T-helper 9 cell (primary cell): ENCODE measurements at regions not wholly inside any gene's neighbourhood (a gene's known extent, or its start where the extent isn't known, plus 50 kb on each side); places are given as distances from the start of the nearest gene placed in this dataset.
"Not testable (repeated sequence)": the region's sequence is repeated elsewhere in the genome, so short reads cannot be mapped to it uniquely, and the experiment has no call there.

Experiments
- DNase-seq: peaks from one replicate; pipeline ENCODE4 v3.0.0-alpha.2; 2020

- no peak for DNase-seq
These were observed 256.5 kb upstream of the CBLB start for GRCh38 chr3:106125321-106125720.

DNA sequence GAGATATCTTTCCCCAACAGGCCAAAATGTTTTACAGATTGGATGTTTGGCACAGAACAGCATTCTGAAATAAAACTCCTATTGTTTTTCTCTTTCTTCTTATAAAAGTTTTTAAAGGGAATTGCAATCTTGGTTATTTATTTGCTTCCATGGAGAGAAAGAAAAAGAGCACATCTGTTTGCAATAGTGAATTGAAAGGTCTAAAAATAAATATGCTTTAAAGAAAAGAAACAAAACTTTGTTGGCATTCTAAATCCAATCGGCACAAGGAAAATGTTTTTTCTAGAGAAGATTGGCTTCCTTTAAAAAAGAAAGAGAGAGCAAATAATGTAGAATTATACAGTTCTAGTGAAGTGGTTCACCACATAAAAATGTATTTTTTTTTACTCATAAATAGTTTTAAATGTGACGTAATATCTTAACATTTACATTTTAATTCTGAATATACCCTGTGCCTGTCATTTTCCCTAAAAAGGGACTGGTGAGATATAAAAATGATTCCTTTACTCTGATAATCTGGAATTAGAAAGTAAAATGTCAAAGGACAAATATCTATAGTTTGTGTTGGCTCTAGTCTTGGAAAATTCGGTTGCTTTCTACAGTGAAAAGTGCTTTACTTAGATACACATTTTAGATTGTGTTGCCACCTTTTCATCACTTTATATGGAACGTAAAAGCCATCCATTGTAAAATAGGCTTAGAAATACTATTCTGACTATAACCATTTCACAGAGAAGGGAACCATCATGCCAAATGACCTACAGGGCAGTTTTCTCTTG lies 257.4 kb upstream of the CBLB start:
- no peak for DNase-seq

DNA sequence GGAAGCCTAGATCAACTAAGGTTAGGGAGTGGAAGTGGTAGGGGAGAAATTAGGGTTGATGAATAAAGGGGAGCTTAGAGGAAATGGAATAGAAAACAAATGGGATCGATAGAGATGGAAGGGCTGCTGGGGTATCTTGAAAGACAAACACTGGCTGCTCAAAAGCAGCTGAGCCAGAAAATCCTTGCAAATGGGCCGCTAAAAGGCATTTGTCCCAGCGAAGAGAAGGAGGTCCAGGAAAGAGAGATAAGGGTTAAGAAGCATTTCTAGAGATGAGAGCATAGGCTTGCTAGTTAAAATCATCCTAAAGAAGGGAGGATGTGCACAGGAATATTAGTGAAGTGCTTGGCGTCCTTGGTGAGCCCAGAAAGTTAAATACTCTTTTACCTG lies 258.0 kb upstream of the CBLB start:
- DNase-seq, result no peak

DNA sequence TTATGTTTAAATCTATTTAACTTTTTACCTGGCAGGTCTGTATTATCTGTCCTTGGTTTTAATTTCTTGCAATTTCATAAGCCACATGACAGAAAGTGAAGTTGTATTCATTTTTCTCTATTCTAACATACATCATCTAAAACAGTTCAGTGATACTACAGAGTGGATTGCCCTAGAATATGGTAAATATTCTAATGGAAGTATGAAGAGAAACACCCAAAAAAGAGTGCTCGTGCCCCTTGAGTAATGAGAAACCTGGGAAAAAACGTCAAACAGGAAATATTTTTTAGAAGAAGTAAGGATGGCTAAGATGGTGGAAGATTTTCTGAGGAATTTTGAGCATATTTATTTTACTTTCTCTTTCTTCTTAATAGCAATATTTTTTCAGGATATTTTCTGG lies 261.1 kb upstream of the CBLB start:
- no peak for DNase-seq

DNA sequence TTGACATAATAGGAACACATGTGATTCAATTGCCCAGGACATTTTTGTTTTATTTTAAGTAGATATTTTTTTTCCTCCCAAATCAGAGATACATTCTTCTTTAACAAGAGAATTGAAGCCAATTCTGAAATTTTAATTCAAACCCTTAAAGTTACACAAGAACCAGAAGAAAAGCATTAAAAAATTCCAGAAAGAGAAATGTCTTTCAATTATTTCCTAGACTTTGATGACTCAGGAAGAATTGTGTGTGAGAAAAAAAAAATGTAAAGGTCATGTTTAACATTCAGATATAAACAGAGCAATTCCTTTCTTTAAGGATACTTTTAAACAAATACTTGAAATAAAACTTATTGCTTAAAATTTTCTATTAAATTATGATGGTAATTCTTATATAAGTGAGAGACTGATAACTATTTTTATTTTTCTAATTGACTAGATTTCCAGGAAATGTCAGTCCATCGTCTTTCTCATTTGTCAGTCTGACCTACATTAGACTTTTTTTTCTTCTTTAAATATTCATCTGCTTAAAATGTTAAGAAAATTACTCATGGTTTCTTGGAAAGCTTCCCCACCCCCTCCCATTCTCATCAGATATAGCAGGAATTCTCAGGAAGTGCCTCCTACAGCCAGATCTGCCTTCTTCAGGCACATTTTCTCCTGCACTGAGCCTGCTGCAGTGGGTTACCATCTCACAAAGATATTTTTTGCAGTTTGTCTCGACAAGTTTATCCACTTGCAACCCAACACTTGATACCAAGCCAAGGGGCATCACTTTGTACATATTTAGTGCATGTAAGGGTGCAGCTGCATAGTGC lies 261.8 kb upstream of the CBLB start:
- DNase-seq, result no peak

DNA sequence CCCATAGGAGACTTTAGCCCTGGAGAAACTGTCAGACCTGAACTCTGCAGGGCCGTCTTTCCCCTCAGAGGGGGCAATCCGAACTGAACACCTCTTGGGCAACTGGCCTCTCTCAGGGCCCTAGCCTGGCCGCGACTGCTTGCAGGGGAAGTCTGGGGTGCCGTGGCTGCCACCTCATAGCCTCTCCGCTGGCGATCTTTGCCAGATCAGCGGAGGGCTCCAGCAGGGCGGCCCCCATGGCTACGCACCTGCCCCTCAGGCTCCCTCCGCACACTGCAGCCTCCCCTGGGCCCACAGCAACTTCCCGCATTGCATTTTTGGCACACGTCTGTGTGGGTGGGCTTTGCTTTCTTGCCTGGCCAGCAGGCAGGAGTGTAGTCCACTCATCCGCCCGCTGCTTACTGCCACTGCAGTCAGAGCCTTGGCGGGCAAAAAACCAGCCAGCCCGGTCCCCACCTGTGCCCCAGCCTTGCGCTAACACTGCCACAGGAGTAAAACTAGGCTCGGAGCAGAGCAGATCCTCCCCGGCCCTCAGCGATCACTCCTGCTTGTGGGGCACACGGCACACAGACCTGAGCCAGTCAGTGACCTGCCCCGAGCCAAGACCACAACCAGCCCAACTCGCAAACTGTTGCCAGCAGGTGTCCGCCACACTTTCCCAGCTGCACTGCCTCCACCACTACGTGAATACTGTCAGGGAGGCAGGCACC lies 266.8 kb upstream of the CBLB start:
- DNase-seq, result no peak

DNA sequence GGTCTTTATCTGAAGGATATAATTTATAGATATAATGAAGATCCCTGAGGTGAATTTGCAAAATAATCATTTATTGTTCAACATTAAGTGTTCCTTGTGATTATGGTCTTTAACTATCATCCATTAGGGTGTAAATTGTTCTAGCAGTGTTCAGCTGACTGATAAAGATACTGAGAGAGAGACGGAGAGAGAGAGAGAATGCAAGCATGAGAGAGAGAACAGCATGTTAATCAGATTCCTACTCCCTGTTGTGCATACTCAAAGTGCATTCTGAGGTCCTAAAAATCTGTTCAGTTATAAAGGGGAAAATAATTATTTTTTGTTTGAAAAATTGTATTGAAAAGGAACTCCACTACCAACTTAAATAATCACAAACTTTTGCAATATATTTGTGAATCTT lies 271.0 kb upstream of the CBLB start:
- DNase-seq, result no peak

DNA sequence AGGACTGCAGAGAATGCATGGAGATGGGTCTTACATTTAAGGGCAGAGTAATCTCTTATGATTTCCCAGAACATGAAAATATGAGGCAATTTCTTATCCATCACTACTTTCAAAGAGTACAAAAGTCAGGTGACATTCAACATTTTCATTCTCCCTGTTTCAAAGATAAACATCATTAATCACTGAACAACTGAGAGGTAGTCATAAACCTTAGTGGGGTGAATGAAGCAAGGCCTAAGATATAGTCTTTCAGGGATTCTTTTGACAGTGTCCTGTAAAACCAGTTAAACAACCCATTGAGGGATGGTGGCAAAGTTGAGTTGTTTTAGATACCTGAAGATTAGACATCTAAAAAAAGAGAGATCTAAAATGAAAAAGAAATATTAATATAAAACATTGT lies 271.6 kb upstream of the CBLB start:
- no peak for DNase-seq

GRCh38 chr3:106144030-106144429 lies 275.2 kb upstream of the CBLB start:
- no peak for DNase-seq

GRCh38 chr3:106148440-106149082 lies 279.7 kb upstream of the CBLB start:
- not testable (repeated sequence) for DNase-seq

DNA sequence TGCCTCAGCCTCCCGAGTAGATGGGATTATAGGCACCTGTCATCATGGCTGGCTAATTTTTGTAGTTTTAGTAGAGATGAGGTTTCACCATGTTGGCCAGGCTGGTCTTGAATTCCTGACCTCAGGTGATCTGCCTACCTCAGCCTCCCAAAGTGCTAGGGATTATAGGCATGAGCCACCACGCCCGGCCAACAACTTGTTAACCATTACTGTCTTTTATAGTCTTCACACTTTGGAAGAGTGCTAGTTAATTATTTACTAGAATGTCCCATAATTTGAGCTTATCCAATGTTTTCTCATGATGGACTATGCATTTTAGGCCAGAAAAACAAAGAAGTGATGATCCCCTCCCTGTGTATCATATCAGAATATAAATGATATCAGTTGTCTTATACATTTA lies 288.6 kb upstream of the CBLB start:
- DNase-seq, result no peak

GRCh38 chr3:106160396-106160795 lies 291.6 kb upstream of the CBLB start:
- DNase-seq, result no peak

- no peak for DNase-seq
These were observed 292.4 kb upstream of the CBLB start for GRCh38 chr3:106161246-106161645.

DNA sequence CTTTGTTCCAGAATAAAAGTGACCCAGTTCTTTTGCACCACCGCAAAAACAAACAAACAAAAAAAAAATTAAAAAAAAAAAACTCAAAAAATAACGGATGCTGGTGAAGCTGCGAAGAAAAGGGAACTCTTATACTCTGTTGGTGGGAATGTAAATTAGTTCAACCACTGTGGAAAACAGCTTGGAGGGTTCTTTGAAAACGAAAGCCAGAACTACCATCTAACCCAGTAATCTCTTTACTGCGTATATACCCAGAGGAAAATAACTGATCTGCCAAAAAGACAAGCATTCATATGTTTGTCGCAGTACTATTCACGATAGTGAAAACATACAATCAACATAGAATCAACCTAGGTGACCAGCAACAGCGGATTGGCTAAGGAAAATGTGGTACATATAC lies 298.9 kb upstream of the CBLB start:
- no peak for DNase-seq

- DNase-seq, result no peak
These were observed 300.3 kb upstream of the CBLB start for GRCh38 chr3:106168962-106169750.

DNA sequence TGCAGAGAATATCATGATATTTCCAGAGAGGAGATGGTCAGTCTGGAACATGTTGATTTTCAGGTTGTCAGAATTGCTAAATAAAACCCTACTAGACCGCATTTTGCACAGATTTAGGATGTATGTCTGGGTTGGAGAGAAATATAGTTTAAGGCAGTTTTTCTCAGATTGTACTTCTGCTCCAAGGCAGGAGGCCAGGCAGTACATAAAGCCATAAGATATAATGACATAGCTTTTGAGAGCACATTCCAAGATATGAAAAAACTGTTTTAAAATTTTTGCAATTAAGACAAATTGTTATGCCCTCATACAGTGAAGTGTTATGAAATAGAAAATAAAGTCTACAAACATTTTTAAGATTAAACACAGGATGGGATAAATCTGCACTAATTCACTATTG lies 301.8 kb upstream of the CBLB start:
- DNase-seq, result no peak

DNA sequence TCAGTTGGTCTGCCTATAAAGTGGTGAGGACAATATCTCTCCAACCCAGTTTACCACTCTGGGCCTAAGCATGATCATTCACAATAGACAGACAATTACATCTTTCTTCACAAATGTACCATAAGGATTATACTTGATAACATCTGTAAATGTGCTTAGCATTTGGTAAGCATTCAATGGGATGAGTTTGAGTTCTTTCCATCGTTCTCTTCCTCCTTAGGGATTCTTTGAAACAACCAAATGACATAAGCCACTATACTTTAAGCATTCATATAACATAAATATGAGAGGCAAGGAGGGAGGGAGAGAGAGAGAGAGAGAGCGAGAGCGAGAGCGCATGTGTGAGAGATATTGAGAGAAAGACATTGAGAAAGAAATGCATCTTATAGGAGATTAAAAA lies 303.3 kb upstream of the CBLB start:
- DNase-seq, result no peak

DNA sequence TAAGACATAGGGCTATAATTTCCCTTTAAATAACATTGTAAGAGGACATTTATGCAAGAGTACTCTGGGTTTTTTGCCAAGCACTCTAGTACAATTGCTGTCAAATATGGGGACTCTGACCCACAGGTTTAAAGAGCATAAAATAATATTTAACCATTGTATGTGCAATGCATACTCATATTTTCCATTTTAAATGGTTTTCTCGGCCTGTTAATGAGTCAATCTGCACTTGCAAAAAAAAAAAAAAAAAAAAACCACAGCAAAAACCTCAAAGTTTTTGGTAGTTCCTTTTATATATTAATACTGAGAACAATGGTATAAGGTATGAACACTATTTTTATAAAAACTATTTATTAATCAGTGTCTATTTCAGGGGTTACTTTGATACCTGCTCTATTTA lies 304.0 kb upstream of the CBLB start:
- DNase-seq, result no peak

- no peak for DNase-seq
These were observed 306.5 kb upstream of the CBLB start for GRCh38 chr3:106175276-106175675.

- no peak for DNase-seq
These were observed 307.9 kb upstream of the CBLB start for GRCh38 chr3:106176734-106177133.

- no peak for DNase-seq
These were observed 314.2 kb upstream of the CBLB start for GRCh38 chr3:106182950-106183511.

DNA sequence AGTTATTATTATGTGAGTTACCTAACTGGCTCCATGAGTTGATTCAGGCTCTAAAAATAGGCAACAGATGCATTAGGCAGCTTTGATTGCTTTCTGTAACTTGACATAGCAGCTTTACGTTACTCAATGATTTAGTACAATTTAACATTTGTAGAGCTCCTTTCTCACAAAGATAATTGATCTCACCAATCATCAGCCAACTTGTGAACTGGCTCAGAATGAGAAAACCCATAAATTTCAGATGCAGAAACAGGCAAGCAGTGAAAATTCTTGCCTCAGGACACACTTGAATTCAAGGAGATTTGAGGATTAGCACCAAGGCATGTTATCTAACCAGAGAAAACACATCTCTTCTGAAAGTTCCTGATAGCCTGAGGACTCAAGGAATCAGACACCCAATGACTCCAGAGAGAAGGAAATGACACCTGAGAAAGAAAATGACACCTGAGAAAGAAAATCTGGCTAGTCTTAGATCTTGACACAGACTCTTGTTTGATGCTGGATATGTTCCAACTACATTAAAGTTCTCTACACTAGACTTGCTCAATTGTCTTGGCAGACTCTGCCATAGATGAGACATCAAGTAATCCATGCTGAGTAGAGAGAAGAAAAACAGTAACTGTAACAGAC lies 315.1 kb upstream of the CBLB start:
- DNase-seq, result no peak
